Parathyroid adenoma (tissue), 2 donors: ENCODE measurements at regions not wholly inside any gene's neighbourhood (a gene's known extent, or its start where the extent isn't known, plus 50 kb on each side); places are given as distances from the start of the nearest gene placed in this dataset.
A peak's percentile ranks its signal among the peaks of the same experiment; 100 is the strongest.

Experiments
- H2AFZ ChIP-seq: fragments of 300-600 bp; sonication (generic); one replicate; pipeline ENCODE4 v1.7.0; 2017; ENCODE audit warnings: antibody characterized with exemption, mild to moderate bottlenecking
- H3K27ac ChIP-seq: fragments of 300-600 bp; sonication (generic); one replicate; pipeline ENCODE4 v1.7.0; 2017
- H3K27me3 ChIP-seq: fragments of 300-600 bp; sonication (generic); one replicate; pipeline ENCODE4 v1.7.0; 2017; ENCODE audit warnings: low read length; ENCODE audit not compliant: control insufficient read depth, insufficient read depth
- H3K36me3 ChIP-seq: fragments of 300-600 bp; sonication (generic); one replicate; pipeline ENCODE4 v1.7.0; 2017; ENCODE audit warnings: low read length; ENCODE audit not compliant: control insufficient read depth, insufficient read depth
- H3K4me1 ChIP-seq: fragments of 300-600 bp; sonication (generic); one replicate; pipeline ENCODE4 v1.7.0; 2017; ENCODE audit warnings: control low read depth
- H3K4me2 ChIP-seq: fragments of 300-600 bp; sonication (generic); one replicate; pipeline ENCODE4 v1.7.0; 2017; ENCODE audit warnings: low read length
- H3K4me3 ChIP-seq: fragments of 300-600 bp; sonication (generic); one replicate; pipeline ENCODE4 v1.7.0; 2017; ENCODE audit warnings: low read depth, low read length
- H3K79me2 ChIP-seq: fragments of 300-600 bp; sonication (generic); one replicate; pipeline ENCODE4 v1.7.0; 2017; ENCODE audit warnings: control low read depth
- H3K9ac ChIP-seq: fragments of 300-600 bp; sonication (generic); one replicate; pipeline ENCODE4 v1.7.0; 2017; ENCODE audit warnings: mild to moderate bottlenecking
- H3K9me3 ChIP-seq: fragments of 300-600 bp; sonication (generic); one replicate; pipeline ENCODE4 v1.7.0; 2017; ENCODE audit warnings: low read length; ENCODE audit not compliant: control insufficient read depth
- CTCF ChIP-seq: fragments of 300-600 bp; sonication (generic); IDR thresholded peaks from one replicate; pipeline ENCODE4 v1.7.0; 2017; ENCODE audit warnings: antibody characterized with exemption, mild to moderate bottlenecking
- donor health status: primary hyperparathyroidism.

GRCh38 chr6:43951756-43952675 is 175.2 kb downstream of the MRPL14 start:
- Histone ChIP-seq H3K4me3 (no peak overlapping the region), H3K27ac (no peak overlapping the region), H3K9me3 (no peaks in the 10 kb centered on the region), H2AFZ (no peak overlapping the region), H3K9ac (no peak overlapping the region), H3K4me1 (no peaks in the 10 kb centered on the region), H3K79me2 (no peaks in the 10 kb centered on the region), H3K27me3 (no peaks in the 10 kb centered on the region), H3K36me3 (no peaks in the 10 kb centered on the region), H3K4me2 (no peak overlapping the region)
- no peak for TF ChIP-seq CTCF

GRCh38 chr6:43951063-43951755 is 176.0 kb downstream of the MRPL14 start:
- no peaks in the 10 kb centered on the region for H3K27me3 ChIP-seq

GRCh38 chr6:43950731-43951062 is 176.6 kb downstream of the MRPL14 start:
- TF ChIP-seq CTCF = no peak
- H2AFZ ChIP-seq = no peak overlapping the region
- no peaks in the 10 kb centered on the region for H3K36me3 ChIP-seq
- H3K27me3 ChIP-seq = no peaks in the 10 kb centered on the region
- no peak overlapping the region for H3K27ac ChIP-seq
- H3K79me2 ChIP-seq = no peaks in the 10 kb centered on the region
- H3K4me3 ChIP-seq = no peak overlapping the region
- H3K9me3 ChIP-seq = no peaks in the 10 kb centered on the region
- H3K9ac ChIP-seq = no peak overlapping the region
- H3K4me2 ChIP-seq = no peak overlapping the region
- no peaks in the 10 kb centered on the region for H3K4me1 ChIP-seq

More at GRCh38 chr6:43951063-43951755, 176.0 kb downstream of the MRPL14 start:
- Histone ChIP-seq H3K27ac (no peak overlapping the region), H3K4me3 (no peak overlapping the region), H2AFZ (no peak overlapping the region), H3K79me2 (no peaks in the 10 kb centered on the region), H3K36me3 (no peaks in the 10 kb centered on the region), H3K4me2 (no peak overlapping the region), H3K9ac (no peak overlapping the region), H3K9me3 (no peaks in the 10 kb centered on the region), H3K4me1 (no peaks in the 10 kb centered on the region)
- peak; percentile 49 for TF ChIP-seq CTCF

GRCh38 chr6:43950051-43950605 is 177.1 kb downstream of the MRPL14 start:
- Histone ChIP-seq H3K9me3 (no peaks in the 10 kb centered on the region), H3K4me1 (no peaks in the 10 kb centered on the region), H3K36me3 (no peaks in the 10 kb centered on the region), H3K27me3 (no peaks in the 10 kb centered on the region), H3K4me3 (no peak overlapping the region), H3K9ac (no peak overlapping the region), H3K79me2 (no peaks in the 10 kb centered on the region), H3K4me2 (no peak overlapping the region), H2AFZ (no peak overlapping the region), H3K27ac (no peak overlapping the region)
- no peak for TF ChIP-seq CTCF
